Esophagus muscularis mucosa (tissue), 3 donors: ENCODE measurements at regions not wholly inside any gene's neighbourhood (a gene's known extent, or its start where the extent isn't known, plus 50 kb on each side); places are given as distances from the start of the nearest gene placed in this dataset.

Experiments
- POLR2AphosphoS5 ChIP-seq, 2 donors: sonication (generic); formaldehyde crosslinking; IDR thresholded peaks; one replicate each; pipeline ENCODE4 v1.6.1; 2017; ENCODE audit warnings: antibody characterized with exemption in 2 of 2
- TF ChIP-seq, protein P1 (sequence below), 3 experiments: fragments of 200-600 bp in 2 of 3; fragments of 450-650 bp in 1 of 3; sonication (generic) in 2 of 3; IDR thresholded peaks; one replicate each; pipeline ENCODE4 v1.5.1; 2017 to 2019; ENCODE audit warnings: antibody characterized with exemption in 3 of 3, mild to moderate bottlenecking in 2 of 3, moderate library complexity in 1 of 3

DNA sequence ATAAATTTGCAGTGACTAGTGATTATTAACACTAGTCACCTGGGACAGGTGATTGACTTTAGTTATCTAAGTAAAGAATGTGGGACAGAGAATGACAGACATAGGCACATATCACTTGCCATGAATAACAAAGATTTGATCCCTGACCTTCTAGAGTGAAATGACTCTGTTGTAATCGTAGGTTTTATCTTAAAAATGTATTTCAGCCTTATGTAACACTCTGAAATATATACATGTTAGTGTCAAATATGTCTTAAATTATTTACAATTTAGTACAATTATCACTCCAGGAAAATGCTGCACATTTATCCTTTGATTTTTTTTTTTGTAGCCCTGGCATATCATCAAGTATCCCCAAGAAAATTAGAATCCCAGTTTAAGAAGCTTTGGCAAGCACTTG, 186.4 kb upstream of the PTGFR start:
- TF ChIP-seq, protein P1, sequence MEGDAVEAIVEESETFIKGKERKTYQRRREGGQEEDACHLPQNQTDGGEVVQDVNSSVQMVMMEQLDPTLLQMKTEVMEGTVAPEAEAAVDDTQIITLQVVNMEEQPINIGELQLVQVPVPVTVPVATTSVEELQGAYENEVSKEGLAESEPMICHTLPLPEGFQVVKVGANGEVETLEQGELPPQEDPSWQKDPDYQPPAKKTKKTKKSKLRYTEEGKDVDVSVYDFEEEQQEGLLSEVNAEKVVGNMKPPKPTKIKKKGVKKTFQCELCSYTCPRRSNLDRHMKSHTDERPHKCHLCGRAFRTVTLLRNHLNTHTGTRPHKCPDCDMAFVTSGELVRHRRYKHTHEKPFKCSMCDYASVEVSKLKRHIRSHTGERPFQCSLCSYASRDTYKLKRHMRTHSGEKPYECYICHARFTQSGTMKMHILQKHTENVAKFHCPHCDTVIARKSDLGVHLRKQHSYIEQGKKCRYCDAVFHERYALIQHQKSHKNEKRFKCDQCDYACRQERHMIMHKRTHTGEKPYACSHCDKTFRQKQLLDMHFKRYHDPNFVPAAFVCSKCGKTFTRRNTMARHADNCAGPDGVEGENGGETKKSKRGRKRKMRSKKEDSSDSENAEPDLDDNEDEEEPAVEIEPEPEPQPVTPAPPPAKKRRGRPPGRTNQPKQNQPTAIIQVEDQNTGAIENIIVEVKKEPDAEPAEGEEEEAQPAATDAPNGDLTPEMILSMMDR (IDR thresholded peaks at IDR 0.05) = no peak
- TF ChIP-seq POLR2AphosphoS5 (IDR thresholded peaks at IDR 0.05) = no peak
